HG03469 (cell line): ENCODE measurements at regions not wholly inside any gene's neighbourhood (a gene's known extent, or its start where the extent isn't known, plus 50 kb on each side); places are given as distances from the start of the nearest gene placed in this dataset.

Source experiments
- ATAC-seq: cut with Tn5 transposase; IDR thresholded peaks from one replicate; pipeline ENCODE4 v1.9.1; 2021; ENCODE audit warnings: mild to moderate bottlenecking, moderate library complexity, moderate number of reproducible peaks; ENCODE audit not compliant: unreplicated experiment

DNA sequence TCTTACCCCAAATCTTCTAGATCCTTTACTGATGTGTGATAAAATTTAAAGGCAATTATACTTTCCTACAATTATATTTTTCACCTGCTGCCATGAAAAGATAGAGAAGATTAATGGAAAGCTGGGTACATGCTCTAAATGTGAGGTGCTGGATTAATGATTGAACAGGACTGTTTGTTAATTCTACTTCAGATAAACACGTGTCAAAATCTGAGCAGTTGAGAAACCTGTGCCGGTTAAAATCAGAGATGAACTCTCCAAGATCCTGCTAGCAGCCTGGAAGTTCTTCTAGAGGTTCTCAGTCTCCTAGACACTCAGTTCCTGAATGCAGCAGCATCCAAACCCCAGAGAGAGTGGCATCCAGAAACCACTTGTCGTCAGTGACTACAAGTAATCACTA lies 69.2 kb downstream of the INHBA start:
- no peak for ATAC-seq

- peak; percentile 93 for ATAC-seq
These were observed 72.1 kb downstream of the INHBA start for GRCh38 chr7:41630741-41631140.

- no peak for ATAC-seq
These were observed 73.2 kb downstream of the INHBA start for GRCh38 chr7:41629711-41630111.

- no peak for ATAC-seq
These were observed 74.0 kb downstream of the INHBA start for GRCh38 chr7:41628901-41629300.

DNA sequence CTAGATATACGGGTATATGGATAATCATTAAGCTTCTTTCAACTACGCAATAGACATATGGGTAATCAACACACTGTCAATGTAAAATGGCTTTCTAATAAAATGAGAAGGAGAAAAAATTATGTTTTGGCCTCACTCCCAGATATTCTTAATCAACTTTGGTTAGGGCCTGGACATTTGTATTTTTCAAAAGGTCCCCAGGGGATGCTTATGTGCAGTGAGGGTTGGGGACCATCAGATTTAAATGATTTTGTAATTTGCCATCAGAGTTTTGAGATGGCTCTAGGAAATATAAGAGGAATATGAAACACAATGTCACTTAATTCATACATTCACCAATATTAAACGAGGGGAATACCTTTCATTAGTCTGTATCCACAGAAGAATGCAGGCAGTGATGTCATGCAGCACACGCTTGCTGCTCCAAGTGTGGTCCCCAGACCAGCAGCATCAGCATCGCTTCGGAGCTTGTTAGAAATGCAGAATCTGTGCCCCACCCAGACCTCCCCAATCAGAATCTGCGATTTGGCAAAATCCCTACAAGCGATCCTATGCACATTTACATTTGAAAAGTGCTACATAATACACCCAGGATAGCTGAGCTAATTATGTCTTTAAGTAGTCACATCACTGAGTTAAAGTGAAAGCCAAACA lies 75.1 kb downstream of the INHBA start:
- ATAC-seq = no peak

DNA sequence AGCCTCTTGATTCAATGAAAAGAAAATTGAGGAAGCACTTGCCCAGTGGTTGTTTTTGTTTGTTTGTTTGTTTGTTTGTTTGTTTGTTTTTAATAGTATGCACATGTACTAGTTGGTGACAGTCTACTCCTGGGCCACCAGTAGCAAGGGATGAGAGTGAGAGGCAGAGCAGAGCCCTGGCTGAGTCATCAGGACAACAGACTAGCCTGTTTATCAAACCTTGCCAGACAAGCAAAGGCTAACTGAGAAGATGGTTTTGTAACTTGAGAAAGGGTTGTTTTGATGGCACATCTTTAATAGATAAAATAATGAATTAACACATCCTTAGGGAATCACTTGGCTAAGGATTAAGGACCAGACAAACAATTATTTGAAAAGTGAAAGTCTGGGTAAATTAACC lies 78.1 kb downstream of the INHBA start:
- ATAC-seq = no peak

DNA sequence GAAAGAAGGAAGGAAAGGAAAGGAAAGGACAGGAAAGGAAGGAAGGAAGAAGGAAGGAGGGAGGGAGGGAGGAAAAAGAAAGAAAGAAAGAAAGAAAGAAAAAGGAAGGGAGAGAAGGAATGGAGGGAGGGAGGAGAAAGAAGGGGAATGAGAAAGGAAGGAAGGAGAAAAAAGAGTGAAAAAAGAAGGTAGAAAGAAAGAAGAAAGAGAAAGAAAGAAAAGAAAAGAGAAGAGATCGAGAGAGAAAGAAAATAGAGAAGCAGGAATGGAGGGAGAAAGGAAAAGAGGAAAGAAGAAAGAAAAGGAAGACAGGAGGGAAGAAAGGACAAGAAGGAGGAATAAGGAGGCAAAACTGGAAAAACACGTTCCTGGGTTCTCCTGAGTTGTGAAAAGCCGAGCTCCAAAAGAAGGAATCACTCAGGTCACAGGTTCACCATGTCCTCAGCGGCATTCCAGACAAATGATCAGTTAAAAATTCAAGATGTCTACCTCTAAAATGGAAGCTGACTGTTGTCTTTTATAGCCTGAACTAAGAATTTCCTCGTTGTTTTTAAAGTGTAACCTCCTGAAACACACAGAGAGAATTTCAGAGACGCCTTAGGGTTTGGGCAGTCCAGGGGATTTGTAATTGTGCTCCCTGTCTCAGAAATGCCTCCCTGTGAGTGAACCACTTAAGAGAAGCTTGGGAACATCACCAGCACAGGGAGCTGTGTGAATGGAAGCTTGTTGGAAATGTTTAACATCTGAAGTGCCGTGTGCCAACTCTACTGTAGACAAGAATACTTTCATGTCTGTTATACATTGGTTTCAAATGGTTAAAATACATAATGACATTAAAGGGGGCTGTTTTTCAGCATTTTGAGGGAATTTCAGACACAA lies 80.7 kb downstream of the INHBA start:
- no peak for ATAC-seq

- ATAC-seq = no peak
These were observed 84.9 kb downstream of the INHBA start for GRCh38 chr7:41617987-41618386.

DNA sequence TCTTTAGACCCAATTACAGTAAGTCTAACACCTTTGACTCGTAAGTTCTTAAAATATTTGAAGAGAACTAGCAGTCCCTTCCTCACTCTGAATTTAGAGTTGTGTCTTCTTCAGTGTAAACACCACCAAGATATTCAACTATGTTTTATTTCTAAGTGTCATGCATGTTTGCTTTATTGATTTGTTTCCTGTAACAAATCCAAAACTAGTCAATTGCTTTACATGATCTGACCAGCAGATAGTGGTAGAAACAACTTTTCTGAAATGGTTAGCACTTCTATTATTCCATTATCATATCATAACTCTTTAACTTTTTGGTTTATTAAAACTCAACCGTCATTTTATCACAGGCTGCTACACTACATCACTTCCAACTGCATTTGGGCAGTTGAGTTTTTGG lies 90.1 kb downstream of the INHBA start:
- ATAC-seq = no peak

DNA sequence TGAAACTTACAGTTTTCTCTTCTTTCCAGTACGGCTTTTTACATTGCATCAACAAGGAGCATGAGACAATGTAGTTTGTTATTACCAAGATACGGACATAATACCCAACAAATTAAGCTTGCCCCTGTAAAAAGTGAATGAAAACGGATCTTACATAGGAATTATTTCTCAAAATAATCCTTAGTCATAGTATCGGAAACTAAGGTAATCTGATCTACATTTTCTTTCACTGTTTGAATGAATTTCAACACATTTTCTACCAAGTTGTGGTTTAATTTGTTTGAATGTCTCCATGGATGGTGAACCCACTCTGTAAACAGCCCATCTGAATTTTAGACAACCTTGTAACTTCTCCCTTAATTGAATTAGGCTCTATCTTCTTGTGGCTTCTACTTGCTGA lies 90.5 kb downstream of the INHBA start:
- ATAC-seq = no peak

- ATAC-seq = no peak
These were observed 94.4 kb downstream of the INHBA start for GRCh38 chr7:41608447-41608846.

DNA sequence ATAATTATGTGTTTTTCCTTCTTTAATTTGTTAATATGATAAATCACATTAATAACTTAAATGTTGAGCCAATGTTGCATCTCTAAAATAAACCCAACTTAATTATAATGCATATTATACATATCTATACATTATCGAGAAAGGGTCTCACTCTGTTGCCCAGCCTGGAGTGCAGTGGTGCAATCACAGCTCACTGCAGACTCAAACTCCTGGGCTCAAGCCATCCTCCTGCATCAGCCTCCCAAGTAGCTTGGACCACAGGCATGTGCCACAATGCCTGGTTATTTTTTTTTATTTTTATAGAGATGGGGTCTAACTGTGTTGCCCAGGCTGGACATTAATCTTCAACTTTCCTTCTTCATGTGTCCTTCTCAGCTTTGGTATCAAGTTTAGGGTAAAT lies 98.9 kb downstream of the INHBA start:
- no peak for ATAC-seq

DNA sequence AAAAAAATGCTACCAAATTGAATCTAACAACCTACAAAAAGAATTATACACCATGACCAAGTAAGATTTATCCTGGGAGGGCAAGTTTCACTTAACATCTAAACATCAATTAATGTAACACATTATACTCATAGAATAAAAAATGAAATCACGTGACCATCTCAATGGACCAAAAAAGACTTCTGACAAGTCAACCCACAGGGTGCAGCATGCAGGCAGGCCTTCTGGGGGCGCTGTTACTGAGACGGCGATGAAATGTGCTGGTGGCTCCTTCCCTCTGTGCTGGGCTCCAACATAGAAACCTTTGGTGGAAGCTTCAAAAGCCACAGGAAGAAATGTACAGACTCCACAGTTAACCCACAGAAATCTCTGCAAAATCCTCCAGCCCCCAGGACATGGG lies 103.1 kb downstream of the INHBA start:
- ATAC-seq = no peak

DNA sequence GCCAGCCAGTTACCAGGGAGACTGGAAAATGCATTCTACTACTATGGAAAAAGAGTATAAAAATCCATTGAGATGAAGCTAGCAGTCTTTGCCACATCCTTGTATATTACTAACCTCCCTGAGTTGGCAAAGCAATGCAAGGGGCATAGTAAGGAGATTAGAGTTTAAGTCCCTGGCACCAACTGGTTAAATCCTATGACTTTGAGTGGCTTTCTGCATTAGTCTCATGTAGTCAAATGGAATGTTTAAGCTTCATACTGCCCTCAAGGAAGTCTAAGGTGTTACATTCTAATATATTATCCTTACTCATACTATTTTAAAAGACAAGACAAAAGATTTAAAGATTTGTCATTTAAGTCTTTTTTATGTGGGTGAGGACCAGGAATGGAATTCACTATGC lies 110.1 kb downstream of the INHBA start:
- ATAC-seq = no peak

GRCh38 chr7:41592236-41592635 lies 110.7 kb downstream of the INHBA start:
- no peak for ATAC-seq

- ATAC-seq = no peak
These were observed 111.9 kb downstream of the INHBA start for GRCh38 chr7:41590986-41591385.

DNA sequence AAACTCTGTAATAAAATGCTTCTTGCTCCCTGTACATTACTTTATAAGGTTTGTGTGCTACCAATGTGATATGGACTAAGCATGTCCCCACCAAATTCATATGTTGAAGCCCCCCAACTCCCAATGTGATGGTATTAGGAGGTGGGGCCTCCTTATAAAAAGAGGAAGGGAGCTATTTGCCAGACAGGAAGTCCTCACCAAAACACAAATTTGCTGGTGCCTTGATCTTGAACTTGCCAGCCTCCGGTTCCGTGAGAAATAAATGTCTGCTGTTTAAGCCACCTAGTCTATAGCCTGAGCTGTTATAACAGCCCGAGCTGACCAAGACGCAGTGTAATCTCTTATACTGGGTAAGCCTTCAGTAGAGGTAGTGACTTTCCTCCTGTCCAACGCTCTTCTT lies 114.5 kb downstream of the INHBA start:
- no peak for ATAC-seq

- no peak for ATAC-seq
These were observed 115.8 kb downstream of the INHBA start for GRCh38 chr7:41586931-41587640.

DNA sequence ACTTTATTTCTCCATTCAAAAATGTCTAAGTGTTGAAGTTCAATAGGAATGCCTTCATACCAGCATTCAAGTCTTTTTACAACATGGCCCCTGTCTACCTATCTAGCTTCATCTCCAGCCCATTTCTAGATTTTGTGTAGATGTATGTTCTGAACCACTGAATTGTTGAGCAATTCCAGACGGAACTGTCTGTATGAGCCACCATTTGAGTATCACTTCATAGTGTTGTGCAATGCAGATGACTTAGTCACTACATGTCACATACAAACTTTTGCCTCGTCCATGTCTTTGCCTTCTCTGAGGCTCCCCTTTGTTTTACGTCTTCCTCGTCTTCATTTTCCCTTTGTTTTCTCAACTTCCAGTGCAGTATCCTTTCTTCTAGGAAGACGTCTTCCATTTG lies 118.1 kb downstream of the INHBA start:
- no peak for ATAC-seq

- no peak for ATAC-seq
These were observed 120.8 kb downstream of the INHBA start for GRCh38 chr7:41582116-41582515.

DNA sequence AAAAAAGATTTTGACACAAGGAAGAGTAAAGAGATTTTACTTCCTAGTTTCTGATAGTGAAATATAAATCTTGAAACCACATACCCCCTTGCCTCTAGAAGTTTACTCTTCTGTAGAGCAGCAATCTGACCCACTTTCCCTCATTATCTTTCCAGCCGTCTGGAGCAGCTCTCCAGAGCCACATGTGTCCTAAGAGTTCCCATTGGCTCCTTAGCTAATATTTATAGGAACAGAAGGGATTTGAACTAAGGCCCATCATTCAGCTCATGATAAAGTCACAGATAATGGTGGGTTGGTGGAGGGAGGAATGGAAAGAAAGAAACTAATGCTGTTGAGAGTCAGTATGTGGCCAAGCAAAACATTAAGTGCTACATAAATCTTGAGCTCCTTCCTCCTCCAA lies 121.8 kb downstream of the INHBA start:
- ATAC-seq = no peak
